HepG2 (cell line): ENCODE measurements at regions not wholly inside any gene's neighbourhood (a gene's known extent, or its start where the extent isn't known, plus 50 kb on each side); places are given as distances from the start of the nearest gene placed in this dataset.
A peak's percentile ranks its signal among the peaks of the same experiment; 100 is the strongest.

Experiments used
- ADNP ChIP-seq: sonication (generic); formaldehyde crosslinking; IDR thresholded peaks from 2 replicates; pipeline ENCODE4 v1.4.0; 2020; ENCODE audit warnings: missing genetic modification reagents
- AGO1 ChIP-seq: fragments of 200-400 bp; formaldehyde crosslinking; IDR thresholded peaks from 2 replicates; pipeline ENCODE4 v1.6.1; 2017; ENCODE audit warnings: mild to moderate bottlenecking, low read depth, low read length, moderate library complexity; ENCODE audit not compliant: poor library complexity, severe bottlenecking
- ATF3 ChIP-seq: sonication (generic); formaldehyde crosslinking; IDR thresholded peaks from 2 replicates; pipeline ENCODE4 v1.4.0; 2020; ENCODE audit warnings: missing genetic modification reagents
- DDIT3 ChIP-seq: sonication (generic); formaldehyde crosslinking; IDR thresholded peaks from 2 replicates; pipeline ENCODE4 v1.4.0; 2020; ENCODE audit warnings: mild to moderate bottlenecking, missing genetic modification reagents
- ELF3 ChIP-seq: IDR thresholded peaks from 2 replicates; pipeline ENCODE4 v1.6.1; 2016; ENCODE audit warnings: missing genetic modification reagents, missing compliant biosample characterization
- FOSL2 ChIP-seq: sonication (generic); formaldehyde crosslinking; IDR thresholded peaks from 2 replicates; pipeline ENCODE4 v1.4.0; 2020; ENCODE audit warnings: missing genetic modification reagents
- HOXA3 ChIP-seq: sonication (generic); formaldehyde crosslinking; IDR thresholded peaks from 2 replicates; pipeline ENCODE4 v1.5.0; 2020; ENCODE audit warnings: missing genetic modification reagents
- MTA1 ChIP-seq: sonication (generic); formaldehyde crosslinking; IDR thresholded peaks from 2 replicates; pipeline ENCODE4 v1.4.0; 2020; ENCODE audit warnings: missing genetic modification reagents, mild to moderate bottlenecking, borderline replicate concordance
- NFKB2 ChIP-seq: sonication (generic); formaldehyde crosslinking; IDR thresholded peaks from 2 replicates; pipeline ENCODE4 v1.4.0; 2020; ENCODE audit warnings: missing genetic modification reagents, borderline replicate concordance
- NR2C2 ChIP-seq: sonication (generic); formaldehyde crosslinking; IDR thresholded peaks from 2 replicates; pipeline ENCODE4 v1.4.0; 2020; ENCODE audit warnings: missing genetic modification reagents, mild to moderate bottlenecking, moderate library complexity, borderline replicate concordance
- NR3C1 ChIP-seq: sonication (generic); formaldehyde crosslinking; IDR thresholded peaks from 2 replicates; pipeline ENCODE4 v1.4.0; 2020; ENCODE audit warnings: missing genetic modification reagents
- PLRG1 ChIP-seq: fragments of 450-650 bp; conservative IDR thresholded peaks from 2 replicates; pipeline ENCODE4 v1.6.1; 2016
- PREB ChIP-seq: sonication (generic); formaldehyde crosslinking; IDR thresholded peaks from 2 replicates; pipeline ENCODE4 v1.4.0; 2020; ENCODE audit warnings: missing genetic modification reagents
- RCOR2 ChIP-seq: IDR thresholded peaks from 2 replicates; pipeline ENCODE4 v1.6.1; 2016; ENCODE audit warnings: missing biosample characterization, missing genetic modification reagents
- RFX3 ChIP-seq: IDR thresholded peaks from 2 replicates; pipeline ENCODE4 v1.6.1; 2016; ENCODE audit warnings: missing biosample characterization, missing genetic modification reagents
- ZMYM4 ChIP-seq: sonication (generic); formaldehyde crosslinking; IDR thresholded peaks from 2 replicates; pipeline ENCODE4 v1.8.1; 2023; ENCODE audit warnings: mild to moderate bottlenecking, missing genetic modification reagents
- ZNF121 ChIP-seq: sonication (generic); formaldehyde crosslinking; IDR thresholded peaks from 2 replicates; pipeline ENCODE4 v1.5.0; 2020; ENCODE audit warnings: mild to moderate bottlenecking, missing genetic modification reagents
- ZNF367 ChIP-seq: sonication (generic); formaldehyde crosslinking; IDR thresholded peaks from 2 replicates; pipeline ENCODE4 v1.4.0; 2020; ENCODE audit warnings: missing genetic modification reagents, borderline replicate concordance
- ZSCAN21 ChIP-seq: sonication (generic); formaldehyde crosslinking; IDR thresholded peaks from 2 replicates; pipeline ENCODE4 v1.8.0; 2022; ENCODE audit warnings: mild to moderate bottlenecking, missing genetic modification reagents, moderate library complexity, borderline replicate concordance
- TF ChIP-seq, protein P1 (sequence below): sonication (generic); formaldehyde crosslinking; IDR thresholded peaks from 2 replicates; pipeline ENCODE4 v1.5.0; 2020; ENCODE audit warnings: mild to moderate bottlenecking, missing genetic modification reagents
- TF ChIP-seq, protein P2 (sequence below): sonication (generic); formaldehyde crosslinking; IDR thresholded peaks from 2 replicates; pipeline ENCODE4 v1.4.0; 2020; ENCODE audit warnings: missing genetic modification reagents

- TF ChIP-seq HOXA3 (CRISPR knock-in tag): no peak; the same call in 1 of the 2 replicates
- TF ChIP-seq ZNF121 (CRISPR knock-in tag): no peak
- 0 out of 2 replicates have a peak, but pooled peaks have one; percentile 15 for TF ChIP-seq ELF3 (CRISPR knock-in tag)
- no peak for TF ChIP-seq MTA1
- no peak for TF ChIP-seq NR3C1 (CRISPR knock-in tag)
- 0 out of 2 replicates have a peak, but pooled peaks have one; percentile 10 for TF ChIP-seq NR2C2 (CRISPR knock-in tag)
- no peak for TF ChIP-seq AGO1
- no peak for TF ChIP-seq RFX3 (CRISPR knock-in tag)
- 0 out of 2 replicates have a peak, but pooled peaks have one; percentile 36 for TF ChIP-seq ATF3 (CRISPR knock-in tag)
- peak; percentile 25; the same call in 1 of the 2 replicates for TF ChIP-seq ZMYM4 (CRISPR knock-in tag)
- 0 out of 2 replicates have a peak, but pooled peaks have one; percentile 64 for TF ChIP-seq ZNF367 (CRISPR knock-in tag)
- TF ChIP-seq ADNP (CRISPR knock-in tag): no peak
- TF ChIP-seq, protein P1, sequence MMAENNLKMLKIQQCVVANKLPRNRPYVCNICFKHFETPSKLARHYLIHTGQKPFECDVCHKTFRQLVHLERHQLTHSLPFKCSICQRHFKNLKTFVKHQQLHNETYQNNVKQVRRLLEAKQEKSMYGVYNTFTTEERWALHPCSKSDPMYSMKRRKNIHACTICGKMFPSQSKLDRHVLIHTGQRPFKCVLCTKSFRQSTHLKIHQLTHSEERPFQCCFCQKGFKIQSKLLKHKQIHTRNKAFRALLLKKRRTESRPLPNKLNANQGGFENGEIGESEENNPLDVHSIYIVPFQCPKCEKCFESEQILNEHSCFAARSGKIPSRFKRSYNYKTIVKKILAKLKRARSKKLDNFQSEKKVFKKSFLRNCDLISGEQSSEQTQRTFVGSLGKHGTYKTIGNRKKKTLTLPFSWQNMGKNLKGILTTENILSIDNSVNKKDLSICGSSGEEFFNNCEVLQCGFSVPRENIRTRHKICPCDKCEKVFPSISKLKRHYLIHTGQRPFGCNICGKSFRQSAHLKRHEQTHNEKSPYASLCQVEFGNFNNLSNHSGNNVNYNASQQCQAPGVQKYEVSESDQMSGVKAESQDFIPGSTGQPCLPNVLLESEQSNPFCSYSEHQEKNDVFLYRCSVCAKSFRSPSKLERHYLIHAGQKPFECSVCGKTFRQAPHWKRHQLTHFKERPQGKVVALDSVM: peak; percentile 45
- TF ChIP-seq NFKB2 (CRISPR knock-in tag): peak; percentile 49; the same call in 1 of the 2 replicates
- TF ChIP-seq PREB (CRISPR knock-in tag): 0 out of 2 replicates have a peak, but pooled peaks have one; percentile 75
- peak; percentile 88 for TF ChIP-seq FOSL2 (CRISPR knock-in tag)
- TF ChIP-seq DDIT3 (CRISPR knock-in tag): no peak
- TF ChIP-seq RCOR2 (CRISPR knock-in tag): no peak
- 0 out of 2 replicates have a peak, but pooled peaks have one; percentile 63 for TF ChIP-seq ZSCAN21 (CRISPR knock-in tag)
- TF ChIP-seq, protein P2, sequence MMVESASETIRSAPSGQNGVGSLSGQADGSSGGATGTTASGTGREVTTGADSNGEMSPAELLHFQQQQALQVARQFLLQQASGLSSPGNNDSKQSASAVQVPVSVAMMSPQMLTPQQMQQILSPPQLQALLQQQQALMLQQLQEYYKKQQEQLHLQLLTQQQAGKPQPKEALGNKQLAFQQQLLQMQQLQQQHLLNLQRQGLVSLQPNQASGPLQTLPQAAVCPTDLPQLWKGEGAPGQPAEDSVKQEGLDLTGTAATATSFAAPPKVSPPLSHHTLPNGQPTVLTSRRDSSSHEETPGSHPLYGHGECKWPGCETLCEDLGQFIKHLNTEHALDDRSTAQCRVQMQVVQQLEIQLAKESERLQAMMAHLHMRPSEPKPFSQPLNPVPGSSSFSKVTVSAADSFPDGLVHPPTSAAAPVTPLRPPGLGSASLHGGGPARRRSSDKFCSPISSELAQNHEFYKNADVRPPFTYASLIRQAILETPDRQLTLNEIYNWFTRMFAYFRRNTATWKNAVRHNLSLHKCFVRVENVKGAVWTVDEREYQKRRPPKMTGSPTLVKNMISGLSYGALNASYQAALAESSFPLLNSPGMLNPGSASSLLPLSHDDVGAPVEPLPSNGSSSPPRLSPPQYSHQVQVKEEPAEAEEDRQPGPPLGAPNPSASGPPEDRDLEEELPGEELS (CRISPR knock-in tag): no peak
- TF ChIP-seq PLRG1: no peak
These were observed 54.1 kb upstream of the CDKN2AIPNL start (continued) for GRCh38 chr5:134465816-134466240.
